ENCODE measurements at regions not wholly inside any gene's neighbourhood (a gene's known extent, or its start where the extent isn't known, plus 50 kb on each side); places are given as distances from the start of the nearest gene placed in this dataset.
"Not testable (repeated sequence)": the region's sequence is repeated elsewhere in the genome, so short reads cannot be mapped to it uniquely, and the experiment has no call there.

GRCh38 chr7:67671006-67671548, 674.4 kb downstream of the TYW1 start:
- Histone ChIP-seq H3K4me2 (no peak overlapping the region), H3K27me3 (ENCODE audit: insufficient read depth) (no peaks in the 10 kb centered on the region), H3K4me3 (no peak overlapping the region), H3K36me3 (ENCODE audit: insufficient read depth) (no peaks in the 10 kb centered on the region), H3K79me2 (replicated peaks; ENCODE audit: insufficient read depth) (no peaks in the 10 kb centered on the region), H2AFZ (no peak overlapping the region), H3K27ac (ENCODE audit: low read depth) (no peak overlapping the region), H3F3A (replicated peaks; ENCODE audit: low read depth) (no peaks in the 10 kb centered on the region), H3K4me1 (ENCODE audit: insufficient read depth) (no peaks in the 10 kb centered on the region), H3K9me2 (ENCODE audit: insufficient read depth) (no peaks in the 10 kb centered on the region), H4K20me1 (replicated peaks; ENCODE audit: insufficient read depth) (no peaks in the 10 kb centered on the region)
- no peak for DNase-seq (ENCODE audit: low spot score)
- peaks cover 85% of the 10 kb centered on the region for H3K9me3 Mint-ChIP-seq
- H3K4me3 Mint-ChIP-seq = no peak overlapping the region
- peaks cover 27% of the 10 kb centered on the region for H3K36me3 Mint-ChIP-seq (ENCODE audit: low read depth)
- no peak for ATAC-seq
- TF ChIP-seq STAT1 (IDR thresholded peaks at IDR 0.05; ENCODE audit: unreplicated experiment) (no peak), CREB1 (CRISPR knock-in tag; IDR thresholded peaks at IDR 0.05; ENCODE audit: low read depth) (no peak), ZNF331 (CRISPR knock-in tag; IDR thresholded peaks at IDR 0.05; ENCODE audit: low read depth) (no peak), ETS1 (IDR thresholded peaks at IDR 0.05) (no peak), POLR2AphosphoS5 (IDR thresholded peaks at IDR 0.05; ENCODE audit: low read depth) (no peak), EZH2phosphoT487 (IDR thresholded peaks at IDR 0.05; ENCODE audit: unreplicated experiment) (no peak)
- TF ChIP-seq, protein P1, sequence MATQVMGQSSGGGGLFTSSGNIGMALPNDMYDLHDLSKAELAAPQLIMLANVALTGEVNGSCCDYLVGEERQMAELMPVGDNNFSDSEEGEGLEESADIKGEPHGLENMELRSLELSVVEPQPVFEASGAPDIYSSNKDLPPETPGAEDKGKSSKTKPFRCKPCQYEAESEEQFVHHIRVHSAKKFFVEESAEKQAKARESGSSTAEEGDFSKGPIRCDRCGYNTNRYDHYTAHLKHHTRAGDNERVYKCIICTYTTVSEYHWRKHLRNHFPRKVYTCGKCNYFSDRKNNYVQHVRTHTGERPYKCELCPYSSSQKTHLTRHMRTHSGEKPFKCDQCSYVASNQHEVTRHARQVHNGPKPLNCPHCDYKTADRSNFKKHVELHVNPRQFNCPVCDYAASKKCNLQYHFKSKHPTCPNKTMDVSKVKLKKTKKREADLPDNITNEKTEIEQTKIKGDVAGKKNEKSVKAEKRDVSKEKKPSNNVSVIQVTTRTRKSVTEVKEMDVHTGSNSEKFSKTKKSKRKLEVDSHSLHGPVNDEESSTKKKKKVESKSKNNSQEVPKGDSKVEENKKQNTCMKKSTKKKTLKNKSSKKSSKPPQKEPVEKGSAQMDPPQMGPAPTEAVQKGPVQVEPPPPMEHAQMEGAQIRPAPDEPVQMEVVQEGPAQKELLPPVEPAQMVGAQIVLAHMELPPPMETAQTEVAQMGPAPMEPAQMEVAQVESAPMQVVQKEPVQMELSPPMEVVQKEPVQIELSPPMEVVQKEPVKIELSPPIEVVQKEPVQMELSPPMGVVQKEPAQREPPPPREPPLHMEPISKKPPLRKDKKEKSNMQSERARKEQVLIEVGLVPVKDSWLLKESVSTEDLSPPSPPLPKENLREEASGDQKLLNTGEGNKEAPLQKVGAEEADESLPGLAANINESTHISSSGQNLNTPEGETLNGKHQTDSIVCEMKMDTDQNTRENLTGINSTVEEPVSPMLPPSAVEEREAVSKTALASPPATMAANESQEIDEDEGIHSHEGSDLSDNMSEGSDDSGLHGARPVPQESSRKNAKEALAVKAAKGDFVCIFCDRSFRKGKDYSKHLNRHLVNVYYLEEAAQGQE (IDR thresholded peaks at IDR 0.05; ENCODE audit: unreplicated experiment) = no peak
- TF ChIP-seq, protein P2, sequence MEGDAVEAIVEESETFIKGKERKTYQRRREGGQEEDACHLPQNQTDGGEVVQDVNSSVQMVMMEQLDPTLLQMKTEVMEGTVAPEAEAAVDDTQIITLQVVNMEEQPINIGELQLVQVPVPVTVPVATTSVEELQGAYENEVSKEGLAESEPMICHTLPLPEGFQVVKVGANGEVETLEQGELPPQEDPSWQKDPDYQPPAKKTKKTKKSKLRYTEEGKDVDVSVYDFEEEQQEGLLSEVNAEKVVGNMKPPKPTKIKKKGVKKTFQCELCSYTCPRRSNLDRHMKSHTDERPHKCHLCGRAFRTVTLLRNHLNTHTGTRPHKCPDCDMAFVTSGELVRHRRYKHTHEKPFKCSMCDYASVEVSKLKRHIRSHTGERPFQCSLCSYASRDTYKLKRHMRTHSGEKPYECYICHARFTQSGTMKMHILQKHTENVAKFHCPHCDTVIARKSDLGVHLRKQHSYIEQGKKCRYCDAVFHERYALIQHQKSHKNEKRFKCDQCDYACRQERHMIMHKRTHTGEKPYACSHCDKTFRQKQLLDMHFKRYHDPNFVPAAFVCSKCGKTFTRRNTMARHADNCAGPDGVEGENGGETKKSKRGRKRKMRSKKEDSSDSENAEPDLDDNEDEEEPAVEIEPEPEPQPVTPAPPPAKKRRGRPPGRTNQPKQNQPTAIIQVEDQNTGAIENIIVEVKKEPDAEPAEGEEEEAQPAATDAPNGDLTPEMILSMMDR (conservative IDR thresholded peaks at IDR 0.05; ENCODE audit: low read depth in 2 of 2) = no peak
- no peak overlapping the region for H3K27ac Mint-ChIP-seq
- no peaks in the 10 kb centered on the region for H3K4me1 Mint-ChIP-seq
- peaks cover 3% of the 10 kb centered on the region for H3K27me3 Mint-ChIP-seq (ENCODE audit: insufficient read depth, low read depth, poor library complexity)

GRCh38 chr7:67673861-67674260, 677.2 kb downstream of the TYW1 start:
- no peak for DNase-seq (ENCODE audit: low spot score)
- Histone ChIP-seq H3K4me3 (no peak overlapping the region), H3K4me2 (no peak overlapping the region), H3K27ac (ENCODE audit: low read depth) (no peak overlapping the region), H2AFZ (no peak overlapping the region), H3K79me2 (replicated peaks; ENCODE audit: insufficient read depth) (no peaks in the 10 kb centered on the region), H4K20me1 (replicated peaks; ENCODE audit: insufficient read depth) (no peaks in the 10 kb centered on the region), H3K4me1 (ENCODE audit: insufficient read depth) (no peaks in the 10 kb centered on the region), H3F3A (replicated peaks; ENCODE audit: low read depth) (no peaks in the 10 kb centered on the region), H3K9me2 (ENCODE audit: insufficient read depth) (no peaks in the 10 kb centered on the region), H3K27me3 (ENCODE audit: insufficient read depth) (no peaks in the 10 kb centered on the region), H3K36me3 (ENCODE audit: insufficient read depth) (no peaks in the 10 kb centered on the region)
- peaks cover 3% of the 10 kb centered on the region for H3K27me3 Mint-ChIP-seq (ENCODE audit: insufficient read depth, low read depth, poor library complexity)
- no peak overlapping the region for H3K27ac Mint-ChIP-seq
- ATAC-seq = no peak
- peaks cover 94% of the 10 kb centered on the region for H3K9me3 Mint-ChIP-seq
- peaks cover 43% of the 10 kb centered on the region for H3K36me3 Mint-ChIP-seq (ENCODE audit: low read depth)
- H3K4me3 Mint-ChIP-seq = no peak overlapping the region
- TF ChIP-seq STAT1 (IDR thresholded peaks at IDR 0.05; ENCODE audit: unreplicated experiment) (no peak), ZNF331 (CRISPR knock-in tag; IDR thresholded peaks at IDR 0.05; ENCODE audit: low read depth) (no peak), NANOG (IDR thresholded peaks at IDR 0.05; ENCODE audit: borderline replicate concordance) (no peak)
- no peaks in the 10 kb centered on the region for H3K4me1 Mint-ChIP-seq

GRCh38 chr7:67674862-67675261, 678.2 kb downstream of the TYW1 start:
- not testable (repeated sequence) for H3K27me3 ChIP-seq (ENCODE audit: insufficient read depth); H3F3A ChIP-seq (replicated peaks; ENCODE audit: low read depth); H3K27ac Mint-ChIP-seq; H2AFZ ChIP-seq; H3K4me1 Mint-ChIP-seq; ATAC-seq; H3K27ac ChIP-seq (ENCODE audit: low read depth); H3K79me2 ChIP-seq (replicated peaks; ENCODE audit: insufficient read depth); H3K4me2 ChIP-seq; H3K4me3 Mint-ChIP-seq; H3K9me2 ChIP-seq (ENCODE audit: insufficient read depth); H4K20me1 ChIP-seq (replicated peaks; ENCODE audit: insufficient read depth); DNase-seq (ENCODE audit: low spot score); H3K4me1 ChIP-seq (ENCODE audit: insufficient read depth); H3K36me3 ChIP-seq (ENCODE audit: insufficient read depth); H3K27me3 Mint-ChIP-seq (ENCODE audit: insufficient read depth, low read depth, poor library complexity); H3K4me3 ChIP-seq
- peaks cover 94% of the 10 kb centered on the region for H3K9me3 Mint-ChIP-seq
- H3K36me3 Mint-ChIP-seq (ENCODE audit: low read depth) = peaks cover 49% of the 10 kb centered on the region
